PC-3 (cell line): ENCODE measurements at regions not wholly inside any gene's neighbourhood (a gene's known extent, or its start where the extent isn't known, plus 50 kb on each side); places are given as distances from the start of the nearest gene placed in this dataset.

ENCODE experiments used
- ATAC-seq: fragments of 200-7000 bp; cut with Tn5 transposase; 2 replicates; pipeline ENCODE4 v1.9.1; 2020; ENCODE audit warnings: mild to moderate bottlenecking, moderate library complexity
- BruUV-seq: library from RNA; stranded (reverse); fragments of 400-500 nt; replicated peaks from 2 replicates; lab custom pipeline; 2021; lab: Mats Ljungman, UMichigan
- CTCF ChIA-PET: fragments of 300-600 bp; sonication (Branson Sonifier 250); formaldehyde crosslinking; loops from one replicate; lab custom pipeline; 2022; ENCODE audit warnings: antibody characterized with exemption; lab: Charles Lee
- POLR2A ChIA-PET: fragments of 300-600 bp; sonication (Branson Sonifier 250); formaldehyde crosslinking; loops from one replicate; lab custom pipeline; 2022; ENCODE audit warnings: antibody characterized with exemption; ENCODE audit not compliant: unreplicated experiment; lab: Charles Lee
- DNase-seq: peaks from one replicate; pipeline ENCODE4 v3.0.0-alpha.2; 2015
- H2AFZ ChIP-seq: fragments of 300-600 bp; sonication (generic); 2 replicates; pipeline ENCODE4 v1.6.0; 2016; ENCODE audit warnings: antibody characterized with exemption, low read length
- H3F3A ChIP-seq: fragments of 300-600 bp; sonication (generic); one replicate; pipeline ENCODE4 v1.6.0; 2017; ENCODE audit warnings: antibody characterized with exemption, low read length, control low read depth, mild to moderate bottlenecking; ENCODE audit not compliant: unreplicated experiment
- H3K27ac ChIP-seq: fragments of 300-600 bp; sonication (generic); 2 replicates; pipeline ENCODE4 v1.5.1; 2016; ENCODE audit warnings: mild to moderate bottlenecking, low read length
- H3K27me3 ChIP-seq: fragments of 300-600 bp; sonication (generic); 2 replicates; pipeline ENCODE4 v1.6.1; 2016; ENCODE audit warnings: low read length, mixed read lengths
- H3K36me3 ChIP-seq: fragments of 300-600 bp; sonication (generic); 2 replicates; pipeline ENCODE4 v1.6.1; 2016; ENCODE audit warnings: low read depth, mixed run types, low read length, mixed read lengths
- H3K4me1 ChIP-seq: fragments of 300-600 bp; sonication (generic); 2 replicates; pipeline ENCODE4 v1.5.1; 2016; ENCODE audit warnings: low read length; ENCODE audit not compliant: insufficient read depth
- H3K4me2 ChIP-seq: fragments of 300-600 bp; sonication (generic); 2 replicates; pipeline ENCODE4 v1.6.0; 2016; ENCODE audit warnings: low read length
- H3K4me3 ChIP-seq: fragments of 300-600 bp; sonication (generic); 2 replicates; pipeline ENCODE4 v1.5.1; 2016; ENCODE audit warnings: mild to moderate bottlenecking, low read length, mixed read lengths
- H3K79me2 ChIP-seq: fragments of 300-600 bp; sonication (generic); 2 replicates; pipeline ENCODE4 v1.6.1; 2017; ENCODE audit warnings: low read length, mixed read lengths
- H3K9ac ChIP-seq: fragments of 300-600 bp; sonication (generic); 2 replicates; pipeline ENCODE4 v1.6.0; 2016; ENCODE audit warnings: mild to moderate bottlenecking, low read length
- H3K9me2 ChIP-seq: fragments of 300-600 bp; sonication (generic); replicated peaks from 2 replicates; pipeline ENCODE4 v1.6.1; 2016; ENCODE audit warnings: mixed run types, low read length, mixed read lengths
- H3K9me3 ChIP-seq: fragments of 300-600 bp; sonication (generic); 2 replicates; pipeline ENCODE4 v1.6.1; 2016; ENCODE audit warnings: low read length, mixed read lengths
- H4K20me1 ChIP-seq: fragments of 300-600 bp; sonication (generic); 2 replicates; pipeline ENCODE4 v1.6.1; 2016; ENCODE audit warnings: low read length, mixed read lengths
- EZH2 ChIP-seq: fragments of 300-600 bp; sonication (generic); IDR thresholded peaks from one replicate; pipeline ENCODE4 v1.6.1; 2017; ENCODE audit warnings: antibody characterized with exemption, mild to moderate bottlenecking, low read length; ENCODE audit not compliant: unreplicated experiment
- EZH2phosphoT487 ChIP-seq: fragments of 300-600 bp; sonication (generic); IDR thresholded peaks from 2 replicates; pipeline ENCODE4 v1.6.1; 2018; ENCODE audit warnings: mild to moderate bottlenecking, antibody characterized with exemption, low read length, borderline replicate concordance
- intact Hi-C: fragments of 100-400 bp; cut with micrococcal nuclease; formaldehyde crosslinking; loops from 2 replicates; pipeline ENCODE4 v1.9.0; 2023
- TF ChIP-seq, protein P1 (sequence below): fragments of 300-600 bp; sonication (generic); conservative IDR thresholded peaks from 2 replicates; pipeline ENCODE4 v1.5.1; 2017; ENCODE audit warnings: antibody characterized with exemption, low read depth, mild to moderate bottlenecking, low read length

DNA sequence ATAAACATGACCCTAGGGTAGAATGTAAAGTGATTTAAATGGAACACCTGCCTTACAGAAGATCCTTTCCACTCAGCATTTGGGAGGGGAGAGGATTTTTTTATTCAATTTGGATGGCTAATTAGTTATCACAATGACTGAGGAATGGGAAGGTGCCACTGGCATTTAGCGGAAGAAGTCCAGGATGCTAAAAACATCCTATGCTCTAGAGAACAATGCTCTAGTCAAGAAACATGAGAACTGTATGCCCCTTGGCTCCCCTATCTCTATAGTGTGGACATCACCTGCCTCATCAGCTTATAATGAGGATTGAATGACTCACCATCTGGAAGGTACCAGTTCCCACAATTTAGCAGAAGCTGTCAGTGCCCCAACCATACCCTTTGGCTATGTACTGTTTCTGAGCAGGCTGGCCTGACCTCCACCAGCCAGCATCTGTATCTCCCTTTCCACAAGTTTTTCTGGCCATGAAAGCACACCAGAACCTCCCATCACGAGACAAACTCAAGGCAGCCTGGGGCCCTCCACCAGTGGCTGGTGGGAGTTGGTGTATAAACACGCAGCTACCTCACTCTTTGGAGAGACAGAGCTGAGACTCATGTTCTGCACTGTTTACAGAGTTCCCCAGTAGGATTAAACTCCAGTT is 109.7 kb upstream of the VASH1 start:
- no peak for DNase-seq
- Histone ChIP-seq H3K9me3 (no peaks in the 10 kb centered on the region), H3K9me2 (no peaks in the 10 kb centered on the region), H3K4me1 (no peaks in the 10 kb centered on the region), H3K79me2 (no peaks in the 10 kb centered on the region), H3K27ac (no peak overlapping the region), H3K9ac (no peak overlapping the region), H3K27me3 (peaks cover 58% of the 10 kb centered on the region), H3K36me3 (no peaks in the 10 kb centered on the region), H3F3A (no peaks in the 10 kb centered on the region), H2AFZ (no peak overlapping the region), H3K4me3 (no peak overlapping the region), H4K20me1 (no peaks in the 10 kb centered on the region), H3K4me2 (no peak overlapping the region)
- ATAC-seq = no peak
- ChIA-PET CTCF (no interaction called here), POLR2A (no interaction called here)
- no TSS peak for BruUV-seq
- TF ChIP-seq, protein P1, sequence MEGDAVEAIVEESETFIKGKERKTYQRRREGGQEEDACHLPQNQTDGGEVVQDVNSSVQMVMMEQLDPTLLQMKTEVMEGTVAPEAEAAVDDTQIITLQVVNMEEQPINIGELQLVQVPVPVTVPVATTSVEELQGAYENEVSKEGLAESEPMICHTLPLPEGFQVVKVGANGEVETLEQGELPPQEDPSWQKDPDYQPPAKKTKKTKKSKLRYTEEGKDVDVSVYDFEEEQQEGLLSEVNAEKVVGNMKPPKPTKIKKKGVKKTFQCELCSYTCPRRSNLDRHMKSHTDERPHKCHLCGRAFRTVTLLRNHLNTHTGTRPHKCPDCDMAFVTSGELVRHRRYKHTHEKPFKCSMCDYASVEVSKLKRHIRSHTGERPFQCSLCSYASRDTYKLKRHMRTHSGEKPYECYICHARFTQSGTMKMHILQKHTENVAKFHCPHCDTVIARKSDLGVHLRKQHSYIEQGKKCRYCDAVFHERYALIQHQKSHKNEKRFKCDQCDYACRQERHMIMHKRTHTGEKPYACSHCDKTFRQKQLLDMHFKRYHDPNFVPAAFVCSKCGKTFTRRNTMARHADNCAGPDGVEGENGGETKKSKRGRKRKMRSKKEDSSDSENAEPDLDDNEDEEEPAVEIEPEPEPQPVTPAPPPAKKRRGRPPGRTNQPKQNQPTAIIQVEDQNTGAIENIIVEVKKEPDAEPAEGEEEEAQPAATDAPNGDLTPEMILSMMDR = no peak
- TF ChIP-seq EZH2 (no peak), EZH2phosphoT487 (no peak)
- intact Hi-C loops = no loop called here

DNA sequence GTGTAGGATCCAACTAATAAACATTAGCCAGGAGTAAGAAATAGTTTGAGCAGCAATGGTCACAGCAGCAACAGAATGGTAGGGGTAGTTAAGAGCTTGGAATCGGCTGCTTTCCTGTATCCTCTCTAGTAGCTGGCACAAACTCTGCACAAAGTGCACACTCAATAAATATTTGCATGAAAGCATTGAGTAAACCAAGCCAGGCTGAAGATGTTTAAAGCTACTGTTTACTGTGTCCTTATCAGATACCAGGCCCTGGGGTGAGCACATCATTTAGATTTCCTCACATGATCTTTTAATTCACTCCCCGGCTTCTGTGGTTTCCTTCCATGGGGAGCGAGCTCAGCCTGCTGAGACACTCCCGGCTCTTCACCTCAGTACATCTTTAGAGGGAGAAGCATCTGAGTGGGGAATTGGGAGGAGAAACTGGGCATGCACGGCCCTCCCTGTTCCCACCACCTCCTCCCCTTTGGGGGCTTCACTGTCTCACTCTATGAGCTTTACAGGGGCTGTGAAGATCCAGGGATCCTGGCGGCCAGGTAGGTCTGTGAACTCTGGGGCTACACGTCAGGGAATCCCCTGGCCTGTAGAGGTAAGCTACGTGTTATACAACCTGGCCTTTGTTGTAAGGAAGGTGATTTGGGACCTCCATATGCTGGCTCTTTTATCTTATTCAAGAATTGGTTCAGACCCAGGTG is 107.2 kb upstream of the VASH1 start:
- Histone ChIP-seq H3K4me2 (no peak overlapping the region), H3K4me3 (no peak overlapping the region), H3K9ac (no peak overlapping the region), H3K9me3 (no peaks in the 10 kb centered on the region), H3K36me3 (no peaks in the 10 kb centered on the region), H3K27me3 (peaks cover 68% of the 10 kb centered on the region), H3K79me2 (no peaks in the 10 kb centered on the region), H3K27ac (no peak overlapping the region), H2AFZ (no peak overlapping the region), H3K9me2 (no peaks in the 10 kb centered on the region), H3K4me1 (no peaks in the 10 kb centered on the region), H3F3A (no peaks in the 10 kb centered on the region), H4K20me1 (no peaks in the 10 kb centered on the region)
- TF ChIP-seq EZH2phosphoT487 (no peak), EZH2 (no peak)
- TF ChIP-seq, protein P1 = no peak
- POLR2A ChIA-PET = no interaction called here
- CTCF ChIA-PET = no interaction called here
- ATAC-seq (no peak), DNase-seq (no peak)
- intact Hi-C loops = no loop called here
- no TSS peak for BruUV-seq

DNA sequence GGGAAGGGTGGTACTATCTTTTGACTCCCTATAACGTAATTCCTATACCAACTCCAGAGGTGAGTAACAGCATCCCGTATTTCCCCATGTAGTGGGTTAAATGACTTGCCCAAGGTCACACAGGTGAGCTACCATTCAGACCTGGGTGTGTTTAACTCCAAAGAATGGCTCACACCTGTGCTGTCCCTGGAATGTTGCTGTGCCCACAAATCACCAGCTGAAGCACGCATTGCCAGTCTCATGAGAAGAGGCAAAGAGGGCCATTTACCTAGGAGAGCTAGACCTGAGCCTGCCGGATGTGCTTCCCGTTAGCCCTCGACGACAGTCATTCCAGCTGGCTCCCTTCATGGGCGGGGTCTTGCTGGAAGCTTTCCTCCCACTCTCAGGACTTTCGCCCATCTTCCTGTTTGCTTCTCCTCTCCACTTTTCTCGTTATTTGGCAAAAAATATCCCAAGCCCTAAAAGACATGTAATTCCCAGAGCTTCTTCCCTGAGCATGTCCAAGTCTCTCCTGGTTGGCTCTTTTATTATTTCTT is 106.6 kb upstream of the VASH1 start:
- no peak overlapping the region for H2AFZ ChIP-seq
- no peak for ATAC-seq
- H3K4me3 ChIP-seq = no peak overlapping the region
- H4K20me1 ChIP-seq = no peaks in the 10 kb centered on the region
- no peaks in the 10 kb centered on the region for H3F3A ChIP-seq
- no peak overlapping the region for H3K27ac ChIP-seq
- no peaks in the 10 kb centered on the region for H3K9me2 ChIP-seq
- H3K27me3 ChIP-seq = peaks cover 73% of the 10 kb centered on the region
- no TSS peak for BruUV-seq
- no peak for TF ChIP-seq EZH2phosphoT487
- no peak for TF ChIP-seq EZH2
- TF ChIP-seq, protein P1 = no peak
- no peaks in the 10 kb centered on the region for H3K36me3 ChIP-seq
- intact Hi-C loops = no loop called here
- no peak overlapping the region for H3K4me2 ChIP-seq
- no peaks in the 10 kb centered on the region for H3K79me2 ChIP-seq
- no peak for DNase-seq
- CTCF ChIA-PET = no interaction called here
- H3K9ac ChIP-seq = no peak overlapping the region
- no peaks in the 10 kb centered on the region for H3K9me3 ChIP-seq
- H3K4me1 ChIP-seq = no peaks in the 10 kb centered on the region
- POLR2A ChIA-PET = no interaction called here
